Adrenal gland (tissue), 5 donors: ENCODE measurements at regions not wholly inside any gene's neighbourhood (a gene's known extent, or its start where the extent isn't known, plus 50 kb on each side); places are given as distances from the start of the nearest gene placed in this dataset.

Experiments
- CTCF ChIP-seq, 6 experiments: fragments of 450-650 bp in 4 of 6; fragments of 200-600 bp in 2 of 6; sonication (generic) in 1 of 6; IDR thresholded peaks; 1 replicate in 5 of 6; 2 replicates in 1 of 6; pipeline versions ENCODE4 v1.5.1 to v1.8.0; 2016 to 2021; ENCODE audit warnings: antibody characterized with exemption in 6 of 6, mild to moderate bottlenecking in 2 of 6, moderate library complexity in 1 of 6
- POLR2A ChIP-seq, 2 donors: fragments of 450-650 bp; IDR thresholded peaks; one replicate each; pipeline ENCODE4 v1.6.1; 2017; ENCODE audit warnings: antibody characterized with exemption in 2 of 2, mild to moderate bottlenecking in 2 of 2, moderate library complexity in 1 of 2
- donor health status: DM: no; HTN: no; CAD: no.

GRCh38 chr17:55625521-55625920, 97.1 kb downstream of the TMEM100 start:
- TF ChIP-seq POLR2A (IDR thresholded peaks at IDR 0.05) = no peak
- no peak for TF ChIP-seq CTCF (IDR thresholded peaks at IDR 0.05)
